ENCODE measurements at regions not wholly inside any gene's neighbourhood (a gene's known extent, or its start where the extent isn't known, plus 50 kb on each side); places are given as distances from the start of the nearest gene placed in this dataset.

- no peak overlapping the region for H3K4me3 ChIP-seq (ENCODE audit: low read length)
- H3K9me3 ChIP-seq (ENCODE audit: control insufficient read depth, insufficient read depth, low read length): no peaks in the 10 kb centered on the region
- no peak overlapping the region for H3K27ac ChIP-seq (ENCODE audit: low read length)
- no peaks in the 10 kb centered on the region for H3K27me3 ChIP-seq (ENCODE audit: control insufficient read depth, insufficient read depth, low read length)
- no CpG with 5 or more reads among the region's 3 CpGs for WGBS (ENCODE audit: insufficient coverage, insufficient read length)
- no peak for DNase-seq (ENCODE audit: low read depth, low spot score)
- no peaks in the 10 kb centered on the region for H3K36me3 ChIP-seq (ENCODE audit: control insufficient read depth, insufficient read depth, low read length)
- no peaks in the 10 kb centered on the region for H3K4me1 ChIP-seq (ENCODE audit: control insufficient read depth, insufficient read depth, low read length)
Measured at GRCh38 chr13:99040536-99041131, 62.8 kb upstream of the DOCK9 start.

DNA sequence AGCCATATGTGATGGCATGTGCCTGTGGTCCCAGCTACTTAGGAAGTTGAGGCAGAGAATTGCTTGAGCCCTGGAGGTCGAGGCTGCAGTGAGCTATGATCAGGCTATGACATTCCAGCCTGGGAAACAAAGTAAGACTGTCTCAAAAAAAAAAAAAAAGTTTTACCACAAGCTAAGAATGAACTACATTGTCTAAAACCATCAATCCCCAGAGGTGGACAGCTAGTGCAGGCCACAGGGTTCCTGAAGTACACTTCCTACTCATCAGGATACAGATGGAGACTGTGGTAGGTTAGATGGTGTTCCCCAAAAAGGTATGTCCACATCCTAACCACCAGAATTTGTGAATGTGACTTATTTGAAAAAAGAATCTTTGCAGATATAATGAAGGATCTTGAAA lies 63.5 kb upstream of the DOCK9 start:
- Histone ChIP-seq H3K9me3 (ENCODE audit: control insufficient read depth, insufficient read depth, low read length) (no peaks in the 10 kb centered on the region), H3K4me3 (ENCODE audit: low read length) (no peak overlapping the region), H3K27me3 (ENCODE audit: control insufficient read depth, insufficient read depth, low read length) (no peaks in the 10 kb centered on the region), H3K4me1 (ENCODE audit: control insufficient read depth, insufficient read depth, low read length) (no peaks in the 10 kb centered on the region), H3K36me3 (ENCODE audit: control insufficient read depth, insufficient read depth, low read length) (no peaks in the 10 kb centered on the region), H3K27ac (ENCODE audit: low read length) (no peak overlapping the region)
- no peak for DNase-seq (ENCODE audit: low read depth, low spot score)
- WGBS (ENCODE audit: insufficient coverage, insufficient read length): no CpG with 5 or more reads among the region's 1 CpG

- Histone ChIP-seq H3K36me3 (ENCODE audit: control insufficient read depth, insufficient read depth, low read length) (no peaks in the 10 kb centered on the region), H3K4me3 (ENCODE audit: low read length) (no peak overlapping the region), H3K4me1 (ENCODE audit: control insufficient read depth, insufficient read depth, low read length) (no peaks in the 10 kb centered on the region), H3K27ac (ENCODE audit: low read length) (no peak overlapping the region), H3K27me3 (ENCODE audit: control insufficient read depth, insufficient read depth, low read length) (no peaks in the 10 kb centered on the region), H3K9me3 (ENCODE audit: control insufficient read depth, insufficient read depth, low read length) (no peaks in the 10 kb centered on the region)
- no CpG with 5 or more reads among the region's 5 CpGs for WGBS (ENCODE audit: insufficient coverage, insufficient read length)
- no peak for DNase-seq (ENCODE audit: low read depth, low spot score)
Measured at GRCh38 chr13:99041788-99042187, 63.9 kb upstream of the DOCK9 start.

DNA sequence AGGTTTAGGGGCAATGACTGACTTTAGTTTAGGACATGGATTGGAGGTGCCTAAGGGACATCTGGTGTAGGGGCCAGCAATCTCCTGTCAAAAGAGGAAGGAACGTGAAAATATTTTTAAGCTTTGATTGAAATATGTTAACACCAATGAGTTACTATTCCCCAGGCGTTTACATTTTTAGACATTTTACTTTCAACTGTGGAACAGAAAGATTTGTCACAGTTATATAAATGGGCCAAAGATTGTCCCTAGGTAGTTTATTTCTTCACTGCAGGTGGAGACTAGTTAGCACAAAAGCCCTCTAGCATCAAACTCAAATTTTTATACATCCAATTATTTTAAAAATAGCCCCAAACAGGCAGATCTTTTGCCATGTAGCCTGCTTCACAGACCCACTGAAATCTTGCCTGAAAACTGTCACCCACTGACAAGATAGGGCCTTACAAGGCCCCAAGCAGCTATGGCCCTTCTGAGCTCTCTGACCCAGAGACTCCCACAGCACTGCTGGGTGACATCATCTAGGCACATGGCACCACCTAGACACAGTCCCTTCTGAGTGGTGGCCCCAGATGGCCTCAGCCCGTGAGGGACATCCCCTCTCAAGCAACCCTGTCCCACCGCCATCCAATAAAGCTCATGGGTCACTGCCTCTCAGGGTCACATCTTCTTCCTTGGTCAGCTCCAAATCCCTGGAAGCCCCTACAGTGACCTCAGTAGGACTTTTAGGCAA lies 64.8 kb upstream of the DOCK9 start:
- no CpG with 5 or more reads among the region's 4 CpGs for WGBS (ENCODE audit: insufficient coverage, insufficient read length)
- Histone ChIP-seq H3K36me3 (ENCODE audit: control insufficient read depth, insufficient read depth, low read length) (no peaks in the 10 kb centered on the region), H3K27ac (ENCODE audit: low read length) (no peak overlapping the region), H3K4me1 (ENCODE audit: control insufficient read depth, insufficient read depth, low read length) (no peaks in the 10 kb centered on the region), H3K4me3 (ENCODE audit: low read length) (no peak overlapping the region), H3K9me3 (ENCODE audit: control insufficient read depth, insufficient read depth, low read length) (no peaks in the 10 kb centered on the region), H3K27me3 (ENCODE audit: control insufficient read depth, insufficient read depth, low read length) (no peaks in the 10 kb centered on the region)
- no peak for DNase-seq (ENCODE audit: low read depth, low spot score)

GRCh38 chr13:99043831-99044231 lies 66.0 kb upstream of the DOCK9 start:
- no peak for DNase-seq (ENCODE audit: low read depth, low spot score)
- WGBS (ENCODE audit: insufficient coverage, insufficient read length): no CpG with 5 or more reads among the region's 4 CpGs
- Histone ChIP-seq H3K9me3 (ENCODE audit: control insufficient read depth, insufficient read depth, low read length) (no peaks in the 10 kb centered on the region), H3K4me3 (ENCODE audit: low read length) (no peak overlapping the region), H3K4me1 (ENCODE audit: control insufficient read depth, insufficient read depth, low read length) (no peaks in the 10 kb centered on the region), H3K27me3 (ENCODE audit: control insufficient read depth, insufficient read depth, low read length) (no peaks in the 10 kb centered on the region), H3K27ac (ENCODE audit: low read length) (no peak overlapping the region), H3K36me3 (ENCODE audit: control insufficient read depth, insufficient read depth, low read length) (no peaks in the 10 kb centered on the region)

GRCh38 chr13:99044764-99045163 lies 66.9 kb upstream of the DOCK9 start:
- DNase-seq (ENCODE audit: low read depth, low spot score): no peak
- WGBS (ENCODE audit: insufficient coverage, insufficient read length): no CpG with 5 or more reads among the region's 4 CpGs

GRCh38 chr13:99045396-99045795 lies 67.5 kb upstream of the DOCK9 start:
- Histone ChIP-seq H3K36me3 (ENCODE audit: control insufficient read depth, insufficient read depth, low read length) (no peaks in the 10 kb centered on the region), H3K27me3 (ENCODE audit: control insufficient read depth, insufficient read depth, low read length) (no peaks in the 10 kb centered on the region), H3K4me3 (ENCODE audit: low read length) (no peak overlapping the region), H3K27ac (ENCODE audit: low read length) (no peak overlapping the region), H3K4me1 (ENCODE audit: control insufficient read depth, insufficient read depth, low read length) (no peaks in the 10 kb centered on the region), H3K9me3 (ENCODE audit: control insufficient read depth, insufficient read depth, low read length) (no peaks in the 10 kb centered on the region)
- no CpG with 5 or more reads among the region's 1 CpG for WGBS (ENCODE audit: insufficient coverage, insufficient read length)
- DNase-seq (ENCODE audit: low read depth, low spot score): no peak

More at GRCh38 chr13:99044764-99045163, 66.9 kb upstream of the DOCK9 start:
- no peak overlapping the region for H3K27ac ChIP-seq (ENCODE audit: low read length)
- no peak overlapping the region for H3K4me3 ChIP-seq (ENCODE audit: low read length)
- H3K36me3 ChIP-seq (ENCODE audit: control insufficient read depth, insufficient read depth, low read length): no peaks in the 10 kb centered on the region
- no peaks in the 10 kb centered on the region for H3K4me1 ChIP-seq (ENCODE audit: control insufficient read depth, insufficient read depth, low read length)
- no peaks in the 10 kb centered on the region for H3K27me3 ChIP-seq (ENCODE audit: control insufficient read depth, insufficient read depth, low read length)
- no peaks in the 10 kb centered on the region for H3K9me3 ChIP-seq (ENCODE audit: control insufficient read depth, insufficient read depth, low read length)

GRCh38 chr13:99046851-99047250 lies 69.0 kb upstream of the DOCK9 start:
- H3K36me3 ChIP-seq (ENCODE audit: control insufficient read depth, insufficient read depth, low read length): no peaks in the 10 kb centered on the region
- H3K9me3 ChIP-seq (ENCODE audit: control insufficient read depth, insufficient read depth, low read length): no peaks in the 10 kb centered on the region
- no peaks in the 10 kb centered on the region for H3K27me3 ChIP-seq (ENCODE audit: control insufficient read depth, insufficient read depth, low read length)
- no CpG with 5 or more reads among the region's 4 CpGs for WGBS (ENCODE audit: insufficient coverage, insufficient read length)
- no peak overlapping the region for H3K4me3 ChIP-seq (ENCODE audit: low read length)
- H3K4me1 ChIP-seq (ENCODE audit: control insufficient read depth, insufficient read depth, low read length): 0 out of 2 replicates have a peak, but pooled peaks cover 3% of the 10 kb centered on the region
- no peak for DNase-seq (ENCODE audit: low read depth, low spot score)
- no peak overlapping the region for H3K27ac ChIP-seq (ENCODE audit: low read length)

DNA sequence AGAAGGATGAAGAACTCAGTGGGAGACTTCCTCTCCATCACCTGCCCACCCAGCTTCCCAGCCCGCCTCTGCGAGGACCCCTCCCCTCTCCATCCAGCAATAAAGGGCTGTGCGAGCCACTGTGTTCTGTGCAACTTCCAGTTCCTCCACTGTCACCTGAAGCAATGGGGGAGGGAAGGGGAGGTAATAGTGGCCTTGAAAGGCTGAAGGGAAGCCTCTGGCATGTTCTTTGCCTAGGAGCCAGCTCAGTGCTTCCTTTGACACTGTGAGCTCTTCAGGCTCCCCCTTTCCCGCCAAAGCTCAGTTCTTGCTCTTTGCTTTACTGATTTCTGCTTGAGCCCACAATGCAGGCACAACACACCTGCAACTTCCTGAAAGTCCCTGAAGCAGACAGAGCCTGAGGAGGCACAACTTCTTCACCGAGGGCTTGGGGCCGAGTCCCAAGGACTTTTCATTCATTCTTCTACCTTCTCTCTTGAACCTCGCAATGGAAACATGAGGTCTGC lies 73.2 kb upstream of the DOCK9 start:
- Histone ChIP-seq H3K4me1 (ENCODE audit: control insufficient read depth, insufficient read depth, low read length) (0 out of 2 replicates have a peak, but pooled peaks cover 3% of the 10 kb centered on the region), H3K27ac (ENCODE audit: low read length) (no peak overlapping the region), H3K9me3 (ENCODE audit: control insufficient read depth, insufficient read depth, low read length) (no peaks in the 10 kb centered on the region), H3K4me3 (ENCODE audit: low read length) (no peak overlapping the region), H3K36me3 (ENCODE audit: control insufficient read depth, insufficient read depth, low read length) (no peaks in the 10 kb centered on the region), H3K27me3 (ENCODE audit: control insufficient read depth, insufficient read depth, low read length) (no peaks in the 10 kb centered on the region)
- DNase-seq (ENCODE audit: low read depth, low spot score): no peak
- no CpG with 5 or more reads among the region's 7 CpGs for WGBS (ENCODE audit: insufficient coverage, insufficient read length)

GRCh38 chr13:99051768-99052455 lies 74.0 kb upstream of the DOCK9 start:
- Histone ChIP-seq H3K27ac (ENCODE audit: low read length) (no peak overlapping the region), H3K4me1 (ENCODE audit: control insufficient read depth, insufficient read depth, low read length) (0 out of 2 replicates have a peak, but pooled peaks cover 3% of the 10 kb centered on the region), H3K9me3 (ENCODE audit: control insufficient read depth, insufficient read depth, low read length) (no peaks in the 10 kb centered on the region), H3K27me3 (ENCODE audit: control insufficient read depth, insufficient read depth, low read length) (no peaks in the 10 kb centered on the region), H3K36me3 (ENCODE audit: control insufficient read depth, insufficient read depth, low read length) (no peaks in the 10 kb centered on the region), H3K4me3 (ENCODE audit: low read length) (no peak overlapping the region)
- no peak for DNase-seq (ENCODE audit: low read depth, low spot score)
- no CpG with 5 or more reads among the region's 2 CpGs for WGBS (ENCODE audit: insufficient coverage, insufficient read length)
